H9 (cell line): ENCODE measurements at regions not wholly inside any gene's neighbourhood (a gene's known extent, or its start where the extent isn't known, plus 50 kb on each side); places are given as distances from the start of the nearest gene placed in this dataset.

ENCODE experiments used
- DNase-seq: peaks from one replicate; pipeline ENCODE4 v3.0.0-alpha.2; 2017
- H2AFZ ChIP-seq: one replicate; pipeline ENCODE4 v1.6.1; 2013; ENCODE audit warnings: mild to moderate bottlenecking, low read length, control low read depth, moderate library complexity
- H2AK5ac ChIP-seq: 2 replicates; pipeline ENCODE4 v1.6.1; 2013; ENCODE audit warnings: low read length, control low read depth, mixed read lengths; ENCODE audit not compliant: insufficient read length
- H2BK120ac ChIP-seq: one replicate; pipeline ENCODE4 v1.6.1; 2013; ENCODE audit warnings: low read depth, mild to moderate bottlenecking, low read length, control low read depth, inconsistent platforms; ENCODE audit not compliant: poor library complexity, severe bottlenecking
- H2BK12ac ChIP-seq: 2 replicates; pipeline ENCODE4 v1.6.1; 2013; ENCODE audit warnings: low read length, control low read depth, mixed read lengths, low read depth; ENCODE audit not compliant: insufficient read length
- H2BK15ac ChIP-seq: 2 replicates; pipeline ENCODE4 v1.6.1; 2013; ENCODE audit warnings: low read depth, low read length, control low read depth
- H2BK20ac ChIP-seq: one replicate; pipeline ENCODE4 v1.6.1; 2013; ENCODE audit warnings: low read depth, mild to moderate bottlenecking, low read length, control low read depth, inconsistent platforms; ENCODE audit not compliant: poor library complexity, severe bottlenecking
- H2BK5ac ChIP-seq: 2 replicates; pipeline ENCODE4 v1.6.1; 2013; ENCODE audit warnings: low read length, control low read depth, mixed read lengths; ENCODE audit not compliant: insufficient read length
- H3K14ac ChIP-seq: 2 replicates; pipeline ENCODE4 v1.6.1; 2013; ENCODE audit warnings: low read length, control low read depth; ENCODE audit not compliant: insufficient read depth
- H3K18ac ChIP-seq: 2 replicates; pipeline ENCODE4 v1.6.1; 2013; ENCODE audit warnings: low read depth, mild to moderate bottlenecking, mixed read lengths, low read length, control low read depth; ENCODE audit not compliant: insufficient read length
- H3K23ac ChIP-seq: 2 replicates; pipeline ENCODE4 v1.6.1; 2013; ENCODE audit warnings: low read length, control low read depth, mixed read lengths, low read depth; ENCODE audit not compliant: insufficient read length
- H3K23me2 ChIP-seq: 2 replicates; pipeline ENCODE4 v1.6.1; 2013; ENCODE audit warnings: low read depth, mild to moderate bottlenecking, mixed read lengths, low read length, control low read depth; ENCODE audit not compliant: insufficient read length, poor library complexity, severe bottlenecking
- H3K27ac ChIP-seq: 2 replicates; pipeline ENCODE4 v1.5.1; 2013; ENCODE audit warnings: low read length, control low read depth, mixed read lengths, low read depth; ENCODE audit not compliant: insufficient read length
- H3K27me3 ChIP-seq: 2 replicates; pipeline ENCODE4 v1.6.1; 2013; ENCODE audit warnings: low read length, control low read depth, inconsistent platforms; ENCODE audit not compliant: insufficient read depth
- H3K4ac ChIP-seq: 2 replicates; pipeline ENCODE4 v1.6.1; 2013; ENCODE audit warnings: low read depth, mild to moderate bottlenecking, control low read depth, inconsistent platforms, low read length, moderate library complexity
- H3K4me1 ChIP-seq: 2 replicates; pipeline ENCODE4 v1.6.1; 2013; ENCODE audit warnings: low read length, control low read depth, inconsistent platforms; ENCODE audit not compliant: insufficient read depth
- H3K4me2 ChIP-seq: 2 replicates; pipeline ENCODE4 v1.6.1; 2013; ENCODE audit warnings: low read length, control low read depth, mixed read lengths; ENCODE audit not compliant: insufficient read length, insufficient read depth
- H3K56ac ChIP-seq: 2 replicates; pipeline ENCODE4 v1.6.1; 2013; ENCODE audit warnings: low read depth, mild to moderate bottlenecking, mixed read lengths, low read length, control low read depth; ENCODE audit not compliant: insufficient read length
- H3K79me1 ChIP-seq: 2 replicates; pipeline ENCODE4 v1.6.1; 2013; ENCODE audit warnings: low read depth, mild to moderate bottlenecking, moderate library complexity, low read length, control low read depth, inconsistent platforms; ENCODE audit not compliant: insufficient read depth, poor library complexity, severe bottlenecking
- H3K79me2 ChIP-seq: 2 replicates; pipeline ENCODE4 v1.6.1; 2013; ENCODE audit warnings: low read length, control low read depth, inconsistent platforms; ENCODE audit not compliant: insufficient read depth
- H3K9ac ChIP-seq: 2 replicates; pipeline ENCODE4 v1.6.1; 2013; ENCODE audit warnings: low read length, control low read depth, mixed read lengths; ENCODE audit not compliant: insufficient read length; ENCODE audit errors: extremely low read depth
- H3K9me3 ChIP-seq: one replicate; pipeline ENCODE4 v1.6.1; 2013; ENCODE audit warnings: low read depth, low read length, inconsistent platforms; ENCODE audit not compliant: control insufficient read depth
- H3T11ph ChIP-seq: one replicate; pipeline ENCODE4 v1.6.1; 2013; ENCODE audit warnings: mild to moderate bottlenecking, low read length, control low read depth, inconsistent platforms
- H4K20me1 ChIP-seq: one replicate; pipeline ENCODE4 v1.6.1; 2013; ENCODE audit not compliant: control insufficient read depth, insufficient read length, insufficient read depth
- H4K5ac ChIP-seq: 2 replicates; pipeline ENCODE4 v1.6.1; 2013; ENCODE audit warnings: low read depth, mild to moderate bottlenecking, mixed read lengths, low read length, control low read depth; ENCODE audit not compliant: insufficient read length
- H4K8ac ChIP-seq: replicated peaks from 2 replicates; pipeline ENCODE4 v1.6.1; 2013; ENCODE audit warnings: low read length, control low read depth, mixed read lengths, low read depth; ENCODE audit not compliant: insufficient read length
- H4K91ac ChIP-seq: 2 replicates; pipeline ENCODE4 v1.6.1; 2013; ENCODE audit warnings: low read depth, mild to moderate bottlenecking, moderate library complexity, mixed read lengths, low read length, control low read depth; ENCODE audit not compliant: insufficient read length
- H3K27ac Mint-ChIP-seq, 3 experiments: 2 replicates in 2 of 3; 3 replicates in 1 of 3; pipeline ENCODE4 v1.8.0; 2020 to 2021; ENCODE audit warnings: mixed read lengths in 3 of 3, mild to moderate bottlenecking in 1 of 3, moderate library complexity in 1 of 3
- H3K27me3 Mint-ChIP-seq: 2 replicates; pipeline ENCODE4 v1.8.0; 2021; ENCODE audit warnings: low read depth, mild to moderate bottlenecking, moderate library complexity, mixed read lengths
- H3K36me3 Mint-ChIP-seq, 3 experiments: 2 replicates in 2 of 3; 3 replicates in 1 of 3; pipeline ENCODE4 v1.8.0; 2020 to 2021; ENCODE audit warnings: low read depth in 3 of 3, mixed read lengths in 3 of 3; ENCODE audit not compliant: insufficient read depth in 1 of 3
- H3K4me1 Mint-ChIP-seq, 2 experiments: 2 replicates each; pipeline ENCODE4 v1.8.0; 2020; ENCODE audit warnings: mixed read lengths in 2 of 2
- H3K4me3 Mint-ChIP-seq, 2 experiments: 2 replicates in 1 of 2; 3 replicates in 1 of 2; pipeline ENCODE4 v1.8.0; 2020 to 2021; ENCODE audit warnings: mild to moderate bottlenecking in 2 of 2, mixed read lengths in 2 of 2, moderate library complexity in 1 of 2
- H3K9me3 Mint-ChIP-seq, 2 experiments: 2 replicates in 1 of 2; 3 replicates in 1 of 2; pipeline ENCODE4 v1.8.0; 2020; ENCODE audit warnings: mild to moderate bottlenecking in 2 of 2, mixed read lengths in 2 of 2, moderate library complexity in 1 of 2
- WGBS: extraction: QIAGEN DNeasy Blood & Tissue Kit; methylation state at CpG from one replicate; pipeline ENCODE4 v1.1.7; 2013; ENCODE audit warnings: missing lambda C conversion rate, low lambda C conversion rate, mixed read lengths; ENCODE audit not compliant: insufficient read length; ENCODE audit errors: extremely low coverage; 5-methylcytosine and 5-hydroxymethylcytosine counted together
- TF ChIP-seq, protein P1 (sequence below): fragments of 200-600 bp; sonication (generic); conservative IDR thresholded peaks from 3 replicates; pipeline ENCODE4 v1.8.0; 2021; ENCODE audit warnings: antibody characterized with exemption, mild to moderate bottlenecking

- TF ChIP-seq, protein P1, sequence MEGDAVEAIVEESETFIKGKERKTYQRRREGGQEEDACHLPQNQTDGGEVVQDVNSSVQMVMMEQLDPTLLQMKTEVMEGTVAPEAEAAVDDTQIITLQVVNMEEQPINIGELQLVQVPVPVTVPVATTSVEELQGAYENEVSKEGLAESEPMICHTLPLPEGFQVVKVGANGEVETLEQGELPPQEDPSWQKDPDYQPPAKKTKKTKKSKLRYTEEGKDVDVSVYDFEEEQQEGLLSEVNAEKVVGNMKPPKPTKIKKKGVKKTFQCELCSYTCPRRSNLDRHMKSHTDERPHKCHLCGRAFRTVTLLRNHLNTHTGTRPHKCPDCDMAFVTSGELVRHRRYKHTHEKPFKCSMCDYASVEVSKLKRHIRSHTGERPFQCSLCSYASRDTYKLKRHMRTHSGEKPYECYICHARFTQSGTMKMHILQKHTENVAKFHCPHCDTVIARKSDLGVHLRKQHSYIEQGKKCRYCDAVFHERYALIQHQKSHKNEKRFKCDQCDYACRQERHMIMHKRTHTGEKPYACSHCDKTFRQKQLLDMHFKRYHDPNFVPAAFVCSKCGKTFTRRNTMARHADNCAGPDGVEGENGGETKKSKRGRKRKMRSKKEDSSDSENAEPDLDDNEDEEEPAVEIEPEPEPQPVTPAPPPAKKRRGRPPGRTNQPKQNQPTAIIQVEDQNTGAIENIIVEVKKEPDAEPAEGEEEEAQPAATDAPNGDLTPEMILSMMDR: no peak
- Histone ChIP-seq H2AK5ac (no peak overlapping the region), H3K23me2 (no peaks in the 10 kb centered on the region), H2AFZ (no peak overlapping the region), H2BK5ac (no peak overlapping the region), H3K4me1 (no peaks in the 10 kb centered on the region), H3T11ph (no peak overlapping the region), H3K79me1 (no peaks in the 10 kb centered on the region), H2BK120ac (no peak overlapping the region), H2BK12ac (no peak overlapping the region), H3K23ac (no peak overlapping the region), H3K27me3 (no peaks in the 10 kb centered on the region), H3K27ac (no peak overlapping the region), H3K9ac (no peak overlapping the region), H2BK20ac (no peak overlapping the region), H3K14ac (no peak overlapping the region; the same call in 1 of the 2 replicates), H3K79me2 (no peaks in the 10 kb centered on the region), H3K56ac (no peak overlapping the region), H3K9me3 (no peaks in the 10 kb centered on the region), H4K8ac (no peak overlapping the region), H4K91ac (no peak overlapping the region), H3K18ac (no peak overlapping the region), H4K20me1 (no peaks in the 10 kb centered on the region), H3K4ac (no peak overlapping the region), H2BK15ac (no peak overlapping the region), H4K5ac (no peak overlapping the region), H3K4me2 (no peak overlapping the region)
- WGBS: no CpG with 5 or more reads among the region's 14 CpGs
- Mint-ChIP-seq H3K4me3 (no peak overlapping the region; a peak in 1 of 5 replicates), H3K36me3 (no peaks in the 10 kb centered on the region), H3K27ac (no peak overlapping the region), H3K4me1 (peaks cover 0 to 7% of the 10 kb centered on the region in 2 experiments; a peak in 1 of 4 replicates), H3K9me3 (no peaks in the 10 kb centered on the region), H3K27me3 (peaks cover 13% of the 10 kb centered on the region)
- DNase-seq: no peak
These were observed 135.6 kb upstream of the CACNA1E start for GRCh38 chr1:181347495-181348390.
